HepG2 (cell line): ENCODE measurements at regions not wholly inside any gene's neighbourhood (a gene's known extent, or its start where the extent isn't known, plus 50 kb on each side); places are given as distances from the start of the nearest gene placed in this dataset.

Experiments used
- CREB1 ChIP-seq, 2 experiments: fragments of 450-650 bp in 1 of 2; IDR thresholded peaks; 2 replicates each; pipeline ENCODE4 v1.6.1; 2016 to 2017; ENCODE audit warnings: control low read depth in 1 of 2, mild to moderate bottlenecking in 1 of 2, missing compliant biosample characterization in 1 of 2, missing genetic modification characterization in 1 of 2
- DZIP1 ChIP-seq: sonication (generic); formaldehyde crosslinking; IDR thresholded peaks from 2 replicates; pipeline ENCODE4 v1.5.0; 2020; ENCODE audit warnings: mild to moderate bottlenecking, missing genetic modification reagents
- GMEB2 ChIP-seq: IDR thresholded peaks from 2 replicates; pipeline ENCODE4 v1.6.1; 2016; ENCODE audit warnings: missing biosample characterization, missing genetic modification reagents, low read depth
- HOXA3 ChIP-seq: sonication (generic); formaldehyde crosslinking; IDR thresholded peaks from 2 replicates; pipeline ENCODE4 v1.5.0; 2020; ENCODE audit warnings: missing genetic modification reagents
- IRF2 ChIP-seq: IDR thresholded peaks from 2 replicates; pipeline ENCODE4 v1.6.1; 2018; ENCODE audit warnings: missing genetic modification reagents, missing compliant biosample characterization
- KLF9 ChIP-seq: IDR thresholded peaks from 2 replicates; pipeline ENCODE4 v1.6.1; 2016; ENCODE audit warnings: low read depth
- MXD4 ChIP-seq: IDR thresholded peaks from 2 replicates; pipeline ENCODE4 v1.6.1; 2016; ENCODE audit warnings: mild to moderate bottlenecking, missing biosample characterization, missing genetic modification reagents
- NFE2L1 ChIP-seq: sonication (generic); formaldehyde crosslinking; IDR thresholded peaks from 2 replicates; pipeline ENCODE4 v1.4.0; 2020; ENCODE audit warnings: missing genetic modification reagents, mild to moderate bottlenecking, borderline replicate concordance
- RFXANK ChIP-seq: IDR thresholded peaks from 2 replicates; pipeline ENCODE4 v1.6.1; 2016
- SRSF1 ChIP-seq: fragments of 200-400 bp; formaldehyde crosslinking; optimal IDR thresholded peaks from 2 replicates; pipeline ENCODE3; 2017; ENCODE audit warnings: mild to moderate bottlenecking, low read depth, low read length, moderate library complexity
- TBX2 ChIP-seq: sonication (generic); formaldehyde crosslinking; IDR thresholded peaks from 2 replicates; pipeline ENCODE4 v1.5.0; 2020; ENCODE audit warnings: missing genetic modification reagents, mild to moderate bottlenecking, borderline replicate concordance
- TOE1 ChIP-seq: sonication (generic); formaldehyde crosslinking; IDR thresholded peaks from 2 replicates; pipeline ENCODE4 v1.4.0; 2020; ENCODE audit warnings: mild to moderate bottlenecking, missing genetic modification reagents
- ZGPAT ChIP-seq: IDR thresholded peaks from 2 replicates; pipeline ENCODE4 v1.6.1; 2016; ENCODE audit warnings: mild to moderate bottlenecking
- ZKSCAN1 ChIP-seq: fragments of 150-350 bp; IDR thresholded peaks from 2 replicates; pipeline ENCODE4 v1.6.1; 2014; ENCODE audit warnings: low read length
- ZNF10 ChIP-seq: sonication (generic); formaldehyde crosslinking; IDR thresholded peaks from 2 replicates; pipeline ENCODE4 v1.4.0; 2020; ENCODE audit warnings: mild to moderate bottlenecking, low read depth, missing genetic modification reagents, borderline replicate concordance
- ZNF512B ChIP-seq: sonication (generic); formaldehyde crosslinking; IDR thresholded peaks from 2 replicates; pipeline ENCODE4 v1.5.1; 2020; ENCODE audit warnings: missing genetic modification reagents, mild to moderate bottlenecking, borderline replicate concordance
- ZNF7 ChIP-seq: IDR thresholded peaks from 2 replicates; pipeline ENCODE4 v1.6.1; 2016; ENCODE audit warnings: missing biosample characterization, missing genetic modification reagents
- ZNF720 ChIP-seq: sonication (generic); formaldehyde crosslinking; IDR thresholded peaks from 2 replicates; pipeline ENCODE4 v1.4.0; 2020; ENCODE audit warnings: missing genetic modification reagents

- no peak for TF ChIP-seq KLF9 (CRISPR knock-in tag)
- TF ChIP-seq ZNF720 (CRISPR knock-in tag) = no peak
- TF ChIP-seq ZNF10 (CRISPR knock-in tag) = no peak
- TF ChIP-seq NFE2L1 (CRISPR knock-in tag) = no peak
- TF ChIP-seq TBX2 (CRISPR knock-in tag) = peak; percentile 79
- peak; percentile 35; the same call in 1 of the 2 replicates for TF ChIP-seq ZGPAT
- no peak for TF ChIP-seq TOE1 (CRISPR knock-in tag)
- TF ChIP-seq RFXANK (CRISPR knock-in tag) = no peak
- TF ChIP-seq IRF2 = peak; percentile 65
- TF ChIP-seq MXD4 (CRISPR knock-in tag) = peak; percentile 60; the same call in 1 of the 2 replicates
- TF ChIP-seq ZKSCAN1 = no peak
- no peak; the same call in 1 of the 2 replicates for TF ChIP-seq ZNF512B (CRISPR knock-in tag)
- peak; percentile 54; the same call in 1 of the 2 replicates for TF ChIP-seq HOXA3
- TF ChIP-seq SRSF1 = no peak
- no peak for TF ChIP-seq DZIP1
- TF ChIP-seq GMEB2 (CRISPR knock-in tag) = no peak
- TF ChIP-seq CREB1 (IDR thresholded peaks at IDR 0.05) = no peak
- TF ChIP-seq CREB1 (CRISPR knock-in tag; IDR thresholded peaks at IDR 0.05) = no peak; the same call in 1 of the 2 replicates
- TF ChIP-seq ZNF7 (CRISPR knock-in tag) = no peak
Observed at GRCh38 chr3:188052169-188053035, 101.6 kb upstream of the LPP start (continued).
